CD4-positive, alpha-beta memory T cell (primary cell): ENCODE measurements at regions not wholly inside any gene's neighbourhood (a gene's known extent, or its start where the extent isn't known, plus 50 kb on each side); places are given as distances from the start of the nearest gene placed in this dataset.

Experiments used
- CTCF ChIA-PET: fragments of 350-600 bp; sonication (Branson Sonifier 250); formaldehyde crosslinking; loops from one replicate; lab custom pipeline; 2021; ENCODE audit warnings: inconsistent platforms; ENCODE audit not compliant: partially characterized antibody; lab: Charles Lee
- POLR2A ChIA-PET: fragments of 350-600 bp; sonication (Branson Sonifier 250); formaldehyde crosslinking; loops from one replicate; lab custom pipeline; 2021; ENCODE audit not compliant: partially characterized antibody; lab: Charles Lee
- DNase-seq, 5 donors: peaks; one replicate each; pipeline versions ENCODE4 v3.0.0 to v3.0.0-alpha.2; 2020 to 2022; ENCODE audit warnings: mixed read lengths in 1 of 5
- H3K27ac ChIP-seq: one replicate; pipeline ENCODE4 v1.7.0; 2013; ENCODE audit warnings: low read depth, low read length
- H3K27me3 ChIP-seq: 2 replicates; pipeline ENCODE4 v1.7.0; 2013; ENCODE audit warnings: mild to moderate bottlenecking, low read length, moderate library complexity; ENCODE audit not compliant: insufficient read depth
- H3K36me3 ChIP-seq: 2 replicates; pipeline ENCODE4 v1.7.0; 2013; ENCODE audit warnings: mild to moderate bottlenecking, low read length, moderate library complexity; ENCODE audit not compliant: insufficient read depth
- H3K4me1 ChIP-seq: 2 replicates; pipeline ENCODE4 v1.7.0; 2013; ENCODE audit warnings: mild to moderate bottlenecking, low read length, moderate library complexity; ENCODE audit not compliant: insufficient read depth
- H3K4me3 ChIP-seq, 2 donors: one replicate each; pipeline ENCODE4 v1.7.0; 2013; ENCODE audit warnings: low read length in 2 of 2, mild to moderate bottlenecking in 1 of 2
- H3K9me3 ChIP-seq, 2 donors: one replicate each; pipeline ENCODE4 v1.7.0; 2013; ENCODE audit warnings: low read length in 2 of 2, control low read depth in 1 of 2; ENCODE audit not compliant: control insufficient read depth in 1 of 2
- H3K27ac Mint-ChIP-seq, 7 donors: one replicate each; pipeline ENCODE4 v1.8.0; 2020 to 2021; ENCODE audit warnings: mixed read lengths in 7 of 7, mild to moderate bottlenecking in 6 of 7, inconsistent platforms in 3 of 7, moderate library complexity in 3 of 7
- H3K27me3 Mint-ChIP-seq, 2 donors: one replicate each; pipeline ENCODE4 v1.8.0; 2020 to 2021; ENCODE audit warnings: mixed read lengths in 2 of 2
- H3K36me3 Mint-ChIP-seq, 2 donors: one replicate each; pipeline ENCODE4 v1.8.0; 2020 to 2021; ENCODE audit warnings: mixed read lengths in 2 of 2, inconsistent platforms in 1 of 2, mild to moderate bottlenecking in 1 of 2
- H3K4me1 Mint-ChIP-seq, 4 donors: one replicate each; pipeline ENCODE4 v1.8.0; 2020 to 2021; ENCODE audit warnings: mixed read lengths in 4 of 4, mild to moderate bottlenecking in 1 of 4
- H3K4me3 Mint-ChIP-seq, 8 donors: one replicate each; pipeline ENCODE4 v1.8.0; 2020 to 2021; ENCODE audit warnings: mixed read lengths in 8 of 8, mild to moderate bottlenecking in 7 of 8, moderate library complexity in 6 of 8, inconsistent platforms in 3 of 8
- H3K9me3 Mint-ChIP-seq, 8 donors: one replicate each; pipeline ENCODE4 v1.8.0; 2020 to 2021; ENCODE audit warnings: mixed read lengths in 8 of 8, mild to moderate bottlenecking in 5 of 8, inconsistent platforms in 3 of 8, moderate library complexity in 1 of 8
- intact Hi-C: fragments of 100-400 bp; cut with micrococcal nuclease; formaldehyde crosslinking; loops from one replicate; pipeline ENCODE4 v1.15.1; 2023

DNA sequence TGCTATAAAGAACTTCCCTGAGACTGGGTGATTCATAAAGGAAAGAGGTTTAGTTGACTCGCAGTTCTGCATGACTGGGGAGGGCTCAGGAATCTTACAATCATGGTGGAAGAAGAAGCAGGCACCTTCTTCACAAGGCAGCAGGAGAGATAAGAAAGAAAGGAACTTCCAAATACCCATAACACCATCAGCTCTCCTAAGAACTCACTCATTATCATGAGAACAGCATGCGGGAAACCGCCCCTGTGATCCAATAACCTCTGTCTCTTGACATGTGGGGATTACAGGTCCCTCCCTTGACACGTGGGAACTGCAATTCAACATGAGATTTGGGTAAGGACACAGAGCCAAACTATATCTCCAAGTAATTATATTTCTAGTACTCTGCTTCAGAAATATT lies 163.8 kb upstream of the CDH20 start:
- Mint-ChIP-seq H3K36me3 (no peaks in the 10 kb centered on the region), H3K4me3 (no peak overlapping the region), H3K4me1 (no peaks in the 10 kb centered on the region), H3K27ac (no peak overlapping the region), H3K9me3 (peaks cover 0 to 6% (median 2%) of the 10 kb centered on the region in 8 donors), H3K27me3 (no peaks in the 10 kb centered on the region)
- intact Hi-C loops: no loop called here
- POLR2A ChIA-PET: no interaction called here
- Histone ChIP-seq H3K9me3 (no peaks in the 10 kb centered on the region), H3K4me3 (no peak overlapping the region), H3K27ac (no peak overlapping the region), H3K27me3 (no peaks in the 10 kb centered on the region), H3K4me1 (no peaks in the 10 kb centered on the region), H3K36me3 (no peaks in the 10 kb centered on the region)
- CTCF ChIA-PET: no interaction called here
- no peak for DNase-seq

- CTCF ChIA-PET: no interaction called here
- H3K27ac Mint-ChIP-seq: no peak overlapping the region
- H3K4me1 Mint-ChIP-seq: no peaks in the 10 kb centered on the region
These were observed 160.6 kb upstream of the CDH20 start for GRCh38 chr18:61172624-61173023.

GRCh38 chr18:61173554-61173953 lies 159.7 kb upstream of the CDH20 start:
- no peak overlapping the region for H3K4me3 Mint-ChIP-seq
- H3K27me3 ChIP-seq: no peaks in the 10 kb centered on the region
- no peak for DNase-seq
- no peaks in the 10 kb centered on the region for H3K36me3 ChIP-seq
- H3K36me3 Mint-ChIP-seq: no peaks in the 10 kb centered on the region
- H3K27ac Mint-ChIP-seq: no peak overlapping the region
- H3K9me3 Mint-ChIP-seq: peaks cover 0 to 10% (median 3%) of the 10 kb centered on the region in 8 donors
- no peaks in the 10 kb centered on the region for H3K9me3 ChIP-seq
- intact Hi-C loops: no loop called here
- no peaks in the 10 kb centered on the region for H3K4me1 ChIP-seq
- H3K27me3 Mint-ChIP-seq: no peaks in the 10 kb centered on the region
- no peaks in the 10 kb centered on the region for H3K4me1 Mint-ChIP-seq
- CTCF ChIA-PET: no interaction called here
- no peak overlapping the region for H3K27ac ChIP-seq
- no peak overlapping the region for H3K4me3 ChIP-seq
- POLR2A ChIA-PET: no interaction called here

More at GRCh38 chr18:61172624-61173023, 160.6 kb upstream of the CDH20 start:
- no peaks in the 10 kb centered on the region for H3K36me3 ChIP-seq
- H3K4me1 ChIP-seq: no peaks in the 10 kb centered on the region
- POLR2A ChIA-PET: no interaction called here
- H3K27me3 ChIP-seq: no peaks in the 10 kb centered on the region
- no peaks in the 10 kb centered on the region for H3K9me3 ChIP-seq
- no peak overlapping the region for H3K4me3 Mint-ChIP-seq
- no peak overlapping the region for H3K27ac ChIP-seq
- DNase-seq: no peak
- intact Hi-C loops: no loop called here
- H3K36me3 Mint-ChIP-seq: no peaks in the 10 kb centered on the region
- H3K9me3 Mint-ChIP-seq: peaks cover 0 to 10% (median 3%) of the 10 kb centered on the region in 8 donors
- no peaks in the 10 kb centered on the region for H3K27me3 Mint-ChIP-seq
- H3K4me3 ChIP-seq: no peak overlapping the region

DNA sequence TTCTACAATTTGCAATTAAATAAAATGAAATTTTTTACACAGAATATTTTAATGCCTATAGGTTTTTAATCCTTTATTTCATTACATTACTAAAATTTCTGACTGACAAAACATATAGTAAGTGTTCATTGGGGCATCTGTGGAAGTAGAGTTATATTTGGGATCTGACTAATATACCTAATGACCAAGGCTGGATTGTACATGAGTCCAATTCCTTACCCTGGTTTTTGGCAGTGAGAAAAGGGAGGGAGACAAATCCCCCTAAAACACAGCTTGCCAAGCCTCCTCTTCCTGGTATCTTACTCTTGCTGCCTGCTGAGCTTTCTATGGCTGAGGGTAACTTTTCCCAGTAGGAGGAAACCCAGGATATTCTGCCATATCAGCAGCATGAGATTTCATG lies 149.4 kb upstream of the CDH20 start:
- Mint-ChIP-seq H3K4me3 (no peak overlapping the region), H3K27ac (no peak overlapping the region), H3K9me3 (peaks cover 0 to 12% (median 4%) of the 10 kb centered on the region in 8 donors), H3K4me1 (peaks cover 0 to 1% (median 0%) of the 10 kb centered on the region in 4 donors), H3K27me3 (no peaks in the 10 kb centered on the region), H3K36me3 (no peaks in the 10 kb centered on the region)
- no peak for DNase-seq
- H3K4me3 ChIP-seq: no peak overlapping the region
- no peaks in the 10 kb centered on the region for H3K9me3 ChIP-seq
- intact Hi-C loops: no loop called here
- no peaks in the 10 kb centered on the region for H3K4me1 ChIP-seq
- CTCF ChIA-PET: no interaction called here
- H3K27me3 ChIP-seq: no peaks in the 10 kb centered on the region
- H3K27ac ChIP-seq: no peak overlapping the region
- H3K36me3 ChIP-seq: no peaks in the 10 kb centered on the region
- POLR2A ChIA-PET: no interaction called here

- ChIA-PET POLR2A (no interaction called here), CTCF (no interaction called here)
- intact Hi-C loops: no loop called here
- H3K36me3 Mint-ChIP-seq: no peaks in the 10 kb centered on the region
- H3K9me3 Mint-ChIP-seq: peaks cover 0 to 12% (median 5%) of the 10 kb centered on the region in 8 donors
- Histone ChIP-seq H3K4me3 (no peak overlapping the region), H3K4me1 (no peaks in the 10 kb centered on the region), H3K27me3 (no peaks in the 10 kb centered on the region), H3K36me3 (no peaks in the 10 kb centered on the region), H3K27ac (no peak overlapping the region), H3K9me3 (peaks cover 0 to 3% of the 10 kb centered on the region in 2 donors)
- H3K27me3 Mint-ChIP-seq: no peaks in the 10 kb centered on the region
- no peak for DNase-seq
- H3K27ac Mint-ChIP-seq: no peak overlapping the region
- H3K4me1 Mint-ChIP-seq: peaks cover 0 to 1% (median 0%) of the 10 kb centered on the region in 4 donors
- no peak overlapping the region for H3K4me3 Mint-ChIP-seq
These were observed 145.3 kb upstream of the CDH20 start for GRCh38 chr18:61187971-61188370.

DNA sequence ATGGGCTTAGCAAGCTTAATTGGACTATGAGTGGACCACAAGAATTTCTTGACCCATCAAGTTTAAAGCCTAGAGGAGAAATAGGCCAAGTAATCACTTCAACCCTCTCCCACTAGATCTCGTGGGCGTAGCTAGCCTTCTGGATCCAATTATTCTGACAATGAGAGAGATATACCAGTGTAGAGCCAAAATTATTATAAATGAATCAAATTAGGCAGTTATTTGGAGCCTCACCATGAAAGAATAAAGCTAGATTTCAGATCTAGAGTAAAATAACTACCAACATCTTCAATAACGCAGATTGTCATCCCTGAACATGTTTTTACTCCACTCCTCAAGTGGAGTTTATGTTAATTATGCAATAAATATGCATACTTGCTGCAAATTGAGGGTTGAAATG lies 143.9 kb upstream of the CDH20 start:
- ChIA-PET POLR2A (no interaction called here), CTCF (no interaction called here)
- Mint-ChIP-seq H3K27me3 (no peaks in the 10 kb centered on the region), H3K36me3 (no peaks in the 10 kb centered on the region), H3K9me3 (peaks cover 0 to 12% (median 8%) of the 10 kb centered on the region in 8 donors), H3K27ac (no peak overlapping the region), H3K4me1 (peaks cover 0 to 1% (median 0%) of the 10 kb centered on the region in 4 donors), H3K4me3 (no peak overlapping the region)
- no peaks in the 10 kb centered on the region for H3K4me1 ChIP-seq
- H3K4me3 ChIP-seq: no peak overlapping the region
- no peaks in the 10 kb centered on the region for H3K27me3 ChIP-seq
- DNase-seq: no peak
- peaks cover 0 to 3% of the 10 kb centered on the region in 2 donors for H3K9me3 ChIP-seq
- intact Hi-C loops: no loop called here
- no peak overlapping the region for H3K27ac ChIP-seq
- no peaks in the 10 kb centered on the region for H3K36me3 ChIP-seq

DNA sequence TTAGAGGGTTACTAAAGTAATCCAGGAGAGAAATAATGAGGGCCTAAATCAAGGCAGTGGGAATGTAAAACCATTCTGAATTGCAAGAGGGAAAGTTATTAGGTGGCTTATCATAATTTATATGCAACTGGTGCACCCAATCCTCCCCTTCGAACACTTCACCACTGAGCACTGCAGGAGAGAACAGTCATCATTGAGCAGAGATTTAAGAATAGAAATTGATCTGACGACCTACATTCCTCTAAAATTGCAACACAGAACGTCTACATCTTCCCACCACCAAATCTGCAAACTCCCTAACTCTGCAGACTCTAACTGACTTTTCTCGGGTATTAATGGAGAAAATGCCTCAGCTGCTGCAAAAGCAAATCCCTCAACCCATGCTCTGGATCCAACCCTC lies 138.5 kb upstream of the CDH20 start:
- POLR2A ChIA-PET: no interaction called here
- Histone ChIP-seq H3K4me1 (no peaks in the 10 kb centered on the region), H3K4me3 (no peak overlapping the region), H3K27me3 (no peaks in the 10 kb centered on the region), H3K36me3 (no peaks in the 10 kb centered on the region), H3K27ac (no peak overlapping the region), H3K9me3 (no peaks in the 10 kb centered on the region)
- Mint-ChIP-seq H3K36me3 (no peaks in the 10 kb centered on the region), H3K9me3 (peaks cover 2 to 10% (median 4%) of the 10 kb centered on the region in 8 donors), H3K27me3 (no peaks in the 10 kb centered on the region), H3K4me1 (no peaks in the 10 kb centered on the region), H3K4me3 (no peak overlapping the region), H3K27ac (no peak overlapping the region)
- intact Hi-C loops: no loop called here
- no peak for DNase-seq
- CTCF ChIA-PET: no interaction called here

DNA sequence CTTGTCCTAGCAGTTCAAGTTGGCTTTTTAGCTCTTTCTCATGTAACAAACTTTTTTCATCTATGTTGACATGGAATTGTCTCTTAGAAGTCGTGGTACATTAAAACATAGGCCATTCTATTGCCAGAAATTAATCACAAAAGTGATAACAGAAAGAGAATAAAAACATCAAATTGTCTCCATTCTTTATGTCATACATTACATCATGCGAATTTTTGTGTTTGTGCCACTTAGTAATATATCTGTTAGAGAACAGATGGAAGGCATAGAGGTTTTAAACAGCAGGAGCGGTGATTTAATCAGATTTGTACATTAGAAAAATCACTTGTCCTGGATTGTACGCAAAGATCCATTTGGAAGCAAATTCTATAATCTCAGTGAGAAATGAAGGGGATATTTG lies 136.5 kb upstream of the CDH20 start:
- Mint-ChIP-seq H3K36me3 (no peaks in the 10 kb centered on the region), H3K27ac (no peak overlapping the region), H3K4me1 (no peaks in the 10 kb centered on the region), H3K4me3 (no peak overlapping the region), H3K27me3 (no peaks in the 10 kb centered on the region), H3K9me3 (peaks cover 2 to 5% (median 4%) of the 10 kb centered on the region in 8 donors)
- POLR2A ChIA-PET: no interaction called here
- CTCF ChIA-PET: no interaction called here
- H3K27me3 ChIP-seq: no peaks in the 10 kb centered on the region
- no peaks in the 10 kb centered on the region for H3K4me1 ChIP-seq
- H3K9me3 ChIP-seq: no peaks in the 10 kb centered on the region
- no peak overlapping the region for H3K4me3 ChIP-seq
- intact Hi-C loops: no loop called here
- no peak for DNase-seq
- H3K27ac ChIP-seq: no peak overlapping the region
- H3K36me3 ChIP-seq: no peaks in the 10 kb centered on the region
